ENCODE measurements at regions not wholly inside any gene's neighbourhood (a gene's known extent, or its start where the extent isn't known, plus 50 kb on each side); places are given as distances from the start of the nearest gene placed in this dataset.
A peak's percentile ranks its signal among the peaks of the same experiment; 100 is the strongest.

DNA sequence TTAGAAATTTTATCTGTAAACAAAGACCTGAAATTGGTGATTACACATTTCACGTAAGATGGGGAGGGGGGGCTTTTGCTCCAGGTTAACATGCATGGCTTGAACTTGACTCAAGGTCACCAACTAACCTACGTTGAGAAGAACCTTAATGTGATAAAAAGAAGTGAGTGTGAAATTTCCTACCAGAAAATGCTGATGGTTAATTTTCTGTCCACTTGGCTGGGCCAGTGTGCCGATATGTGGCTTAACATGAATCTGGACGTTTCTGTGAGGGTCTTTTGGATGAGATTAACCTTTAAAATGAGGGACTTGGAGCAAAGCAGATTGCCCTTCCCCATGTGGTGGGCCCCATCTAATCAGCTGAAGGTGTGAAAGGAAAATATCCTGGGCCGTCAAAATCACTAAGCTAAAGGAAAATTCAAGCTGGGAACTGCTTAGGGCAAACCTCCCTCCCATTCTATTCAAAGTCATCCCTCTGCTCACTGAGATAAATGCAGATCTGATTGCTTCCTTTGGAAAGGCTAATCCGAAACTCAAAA, 107.3 kb upstream of the ENPP6 start:
- no peak overlapping the region for H3K4me3 ChIP-seq (ENCODE audit: low read depth, low read length)
- TF ChIP-seq, protein P1, sequence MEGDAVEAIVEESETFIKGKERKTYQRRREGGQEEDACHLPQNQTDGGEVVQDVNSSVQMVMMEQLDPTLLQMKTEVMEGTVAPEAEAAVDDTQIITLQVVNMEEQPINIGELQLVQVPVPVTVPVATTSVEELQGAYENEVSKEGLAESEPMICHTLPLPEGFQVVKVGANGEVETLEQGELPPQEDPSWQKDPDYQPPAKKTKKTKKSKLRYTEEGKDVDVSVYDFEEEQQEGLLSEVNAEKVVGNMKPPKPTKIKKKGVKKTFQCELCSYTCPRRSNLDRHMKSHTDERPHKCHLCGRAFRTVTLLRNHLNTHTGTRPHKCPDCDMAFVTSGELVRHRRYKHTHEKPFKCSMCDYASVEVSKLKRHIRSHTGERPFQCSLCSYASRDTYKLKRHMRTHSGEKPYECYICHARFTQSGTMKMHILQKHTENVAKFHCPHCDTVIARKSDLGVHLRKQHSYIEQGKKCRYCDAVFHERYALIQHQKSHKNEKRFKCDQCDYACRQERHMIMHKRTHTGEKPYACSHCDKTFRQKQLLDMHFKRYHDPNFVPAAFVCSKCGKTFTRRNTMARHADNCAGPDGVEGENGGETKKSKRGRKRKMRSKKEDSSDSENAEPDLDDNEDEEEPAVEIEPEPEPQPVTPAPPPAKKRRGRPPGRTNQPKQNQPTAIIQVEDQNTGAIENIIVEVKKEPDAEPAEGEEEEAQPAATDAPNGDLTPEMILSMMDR (IDR thresholded peaks at IDR 0.05; ENCODE audit: insufficient read depth, low read depth, low read length) = no peak
- DNase-seq (ENCODE audit: low read depth) = no peak

DNA sequence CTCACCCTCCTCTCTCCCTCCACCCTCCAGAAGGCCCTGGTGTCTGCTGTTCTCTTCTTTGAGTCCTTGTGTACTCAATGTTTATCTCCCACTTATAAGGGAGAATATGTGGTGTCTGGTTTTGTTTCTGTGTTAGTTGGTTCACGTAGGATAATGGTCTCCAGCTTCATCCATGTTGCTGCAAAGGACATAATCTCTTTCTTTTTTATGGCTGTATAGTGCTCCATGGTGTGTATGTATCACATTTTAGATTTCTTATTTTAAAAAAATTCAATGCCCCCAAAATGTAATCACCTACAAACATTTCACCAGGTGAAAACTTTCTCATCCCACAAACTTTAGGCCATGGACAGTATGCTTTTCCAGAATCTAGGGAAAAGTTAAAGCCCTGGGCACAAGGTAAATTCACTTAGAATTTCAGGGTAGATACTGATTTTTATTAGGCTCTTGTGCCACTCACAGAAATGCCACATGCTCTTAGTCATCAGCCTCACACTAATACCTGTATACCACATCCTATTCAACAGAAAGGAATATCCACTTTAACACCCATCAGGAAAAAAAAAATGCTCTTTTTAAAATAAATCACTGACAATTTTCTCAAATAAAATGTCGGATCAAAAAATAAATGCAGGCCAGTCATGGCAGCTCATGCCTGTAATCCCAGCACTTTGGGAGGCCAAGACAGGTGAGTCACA, 104.8 kb upstream of the ENPP6 start:
- no peak for DNase-seq (ENCODE audit: low read depth)
- TF ChIP-seq, protein P1 (IDR thresholded peaks at IDR 0.05; ENCODE audit: insufficient read depth, low read depth, low read length) = no peak
- no peak overlapping the region for H3K4me3 ChIP-seq (ENCODE audit: low read depth, low read length)

DNA sequence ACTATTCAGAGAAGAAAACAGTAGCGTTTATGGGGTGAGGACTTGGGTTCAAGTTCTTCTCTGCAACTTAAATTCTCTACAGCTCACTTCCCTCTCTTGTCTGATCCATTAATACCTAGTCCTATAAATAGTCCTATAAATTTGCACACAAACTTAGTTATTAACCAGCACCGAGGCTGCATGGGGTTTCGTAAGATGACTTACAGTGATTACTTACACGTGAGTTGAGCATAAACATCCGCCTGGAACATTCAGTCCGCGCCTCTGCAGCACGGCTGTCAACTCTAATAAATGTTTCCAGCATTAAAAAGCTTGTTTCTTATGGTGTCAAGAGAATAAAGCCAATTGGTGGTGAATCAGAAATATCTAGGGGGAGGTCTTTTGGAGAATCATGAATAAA, 103.0 kb upstream of the ENPP6 start:
- H3K4me3 ChIP-seq (ENCODE audit: low read depth, low read length) = no peak overlapping the region
- peak; percentile 85 for DNase-seq (ENCODE audit: low read depth)
- TF ChIP-seq, protein P1 (IDR thresholded peaks at IDR 0.05; ENCODE audit: insufficient read depth, low read depth, low read length) = no peak

DNA sequence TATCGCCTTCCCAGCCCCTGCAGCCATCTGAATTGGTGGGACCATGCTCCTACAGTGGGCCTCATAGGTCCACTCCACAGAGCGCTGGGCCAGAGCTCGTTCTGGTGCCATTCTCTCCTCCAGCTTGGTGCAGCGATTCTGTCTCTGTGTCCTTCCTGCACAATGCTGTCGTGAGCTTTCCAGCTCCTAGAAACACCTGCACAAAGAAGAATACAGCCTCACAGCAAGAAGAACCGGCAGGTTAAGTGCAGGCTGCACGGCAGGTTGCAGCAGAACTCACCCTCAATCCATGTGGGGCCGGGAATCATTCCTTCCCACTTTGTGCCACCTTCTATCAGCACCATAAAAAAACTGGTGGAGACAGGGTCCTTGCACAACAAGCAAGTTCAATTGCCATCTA, 101.2 kb upstream of the ENPP6 start:
- TF ChIP-seq, protein P1 (IDR thresholded peaks at IDR 0.05; ENCODE audit: insufficient read depth, low read depth, low read length) = no peak
- no peak overlapping the region for H3K4me3 ChIP-seq (ENCODE audit: low read depth, low read length)
- DNase-seq (ENCODE audit: low read depth) = no peak

DNA sequence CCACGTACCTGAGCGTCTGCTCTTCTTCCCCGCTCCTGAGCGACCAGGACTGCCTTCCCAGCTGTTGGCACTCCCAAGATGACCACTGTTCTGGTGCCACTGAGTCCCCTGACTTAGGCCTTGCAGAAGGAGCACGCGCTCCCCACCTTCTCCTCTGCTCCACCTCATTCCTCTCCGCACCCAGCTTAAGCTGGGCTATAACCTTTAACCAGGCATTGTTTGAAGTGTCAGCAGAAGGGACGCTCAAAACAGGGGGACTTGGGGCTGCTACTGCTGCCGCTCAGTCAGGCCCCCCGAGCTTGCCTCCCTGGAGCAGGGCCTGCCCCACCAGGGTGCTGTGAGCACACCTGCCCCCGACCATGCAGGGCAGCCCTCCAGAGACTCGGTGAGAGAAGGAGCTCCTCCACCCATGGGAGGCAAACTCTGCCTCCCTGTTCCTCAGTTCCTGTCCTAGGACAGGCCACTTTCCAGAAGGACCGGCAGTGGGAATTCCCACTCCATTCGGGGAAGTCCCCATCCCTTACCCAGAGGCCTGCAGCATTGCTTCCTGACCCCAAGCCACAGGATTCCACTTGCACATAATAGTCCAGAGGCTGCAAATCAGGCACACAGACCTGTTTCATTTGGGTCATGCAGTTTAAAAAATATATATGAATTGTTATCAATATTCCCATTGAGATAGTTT, 99.7 kb upstream of the ENPP6 start:
- DNase-seq (ENCODE audit: low read depth) = peak; percentile 6
- TF ChIP-seq, protein P1 (IDR thresholded peaks at IDR 0.05; ENCODE audit: insufficient read depth, low read depth, low read length) = no peak
- no peak overlapping the region for H3K4me3 ChIP-seq (ENCODE audit: low read depth, low read length)

DNA sequence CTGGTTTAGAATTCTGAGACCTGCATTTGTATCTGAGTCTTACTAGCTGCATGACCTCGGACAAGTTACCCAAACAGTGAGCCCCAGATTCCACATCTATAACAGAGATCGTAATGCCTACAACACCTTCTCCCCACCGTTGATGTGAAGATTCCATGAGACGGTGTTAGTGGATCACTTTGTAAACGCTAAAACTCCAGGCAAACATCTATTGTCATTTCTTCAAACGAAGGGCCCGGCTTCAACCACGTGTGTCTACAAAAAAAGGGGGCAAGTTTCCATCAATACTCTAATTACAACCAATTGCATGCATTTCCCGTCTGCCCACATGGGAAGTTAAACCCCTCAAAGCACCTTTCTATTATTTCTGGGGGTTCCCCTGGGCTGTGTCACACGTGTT, 99.1 kb upstream of the ENPP6 start:
- no peak for DNase-seq (ENCODE audit: low read depth)
- H3K4me3 ChIP-seq (ENCODE audit: low read depth, low read length) = no peak overlapping the region
- TF ChIP-seq, protein P1 (IDR thresholded peaks at IDR 0.05; ENCODE audit: insufficient read depth, low read depth, low read length) = no peak

Data from fibroblast of villous mesenchyme (primary cell).